Peyer's patch (tissue), 4 donors: ENCODE measurements at regions not wholly inside any gene's neighbourhood (a gene's known extent, or its start where the extent isn't known, plus 50 kb on each side); places are given as distances from the start of the nearest gene placed in this dataset.
A peak's percentile ranks its signal among the peaks of the same experiment; 100 is the strongest.

Source experiments
- POLR2A ChIP-seq, 2 donors: fragments of 450-650 bp; IDR thresholded peaks; one replicate each; pipeline ENCODE4 v1.5.1; 2017; ENCODE audit warnings: antibody characterized with exemption in 2 of 2, mild to moderate bottlenecking in 2 of 2, moderate library complexity in 2 of 2
- TF ChIP-seq, protein P1 (sequence below), 6 experiments: fragments of 450-650 bp in 4 of 6; fragments of 200-600 bp in 2 of 6; sonication (generic) in 1 of 6; IDR thresholded peaks; one replicate each; pipeline ENCODE4 v1.5.1; 2017 to 2019; ENCODE audit warnings: antibody characterized with exemption in 6 of 6, mild to moderate bottlenecking in 3 of 6, moderate library complexity in 1 of 6

DNA sequence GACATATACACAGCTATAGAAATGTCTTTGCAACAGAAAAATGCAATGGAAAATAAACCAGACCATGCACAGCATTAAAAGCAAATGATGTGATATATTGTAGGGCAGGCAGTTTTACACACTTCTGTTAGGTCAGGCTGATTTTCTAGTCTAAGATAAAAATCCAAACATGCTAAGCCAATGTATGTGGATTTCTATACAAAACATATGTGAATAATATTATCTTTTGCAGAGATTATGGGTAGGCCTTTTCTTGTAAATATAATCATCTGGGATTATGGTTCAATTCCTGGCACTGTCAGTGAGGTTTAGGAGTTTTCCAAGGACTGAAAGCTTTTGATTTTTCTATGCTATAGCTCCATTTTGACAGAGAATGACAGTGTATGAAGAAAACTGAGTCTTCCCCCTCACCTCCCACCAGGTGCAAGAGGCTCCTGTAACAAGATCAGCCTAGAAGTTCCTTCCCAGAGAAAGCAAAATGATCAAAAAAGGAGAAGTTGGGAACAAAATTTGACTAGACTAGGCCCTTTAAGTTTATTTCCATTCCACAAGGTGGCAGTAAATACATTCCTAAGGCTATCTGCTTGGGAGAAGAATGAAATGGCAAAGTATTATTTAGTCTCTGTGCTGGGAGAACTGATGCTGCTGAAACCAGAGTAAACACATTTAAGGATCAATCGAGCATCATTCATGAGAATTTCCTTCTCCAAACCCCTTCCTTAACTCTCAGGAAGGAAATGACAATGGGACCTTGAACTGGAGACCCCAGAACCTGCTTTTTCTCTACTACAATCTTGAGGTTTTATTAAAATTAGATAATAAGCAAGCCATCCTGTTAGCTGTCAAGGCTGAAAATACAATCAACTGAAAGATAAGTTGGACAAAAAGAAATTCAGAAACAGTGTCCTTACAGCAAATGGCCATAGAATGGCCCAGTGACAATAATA, 133.0 kb upstream of the TUT7 start:
- TF ChIP-seq, protein P1, sequence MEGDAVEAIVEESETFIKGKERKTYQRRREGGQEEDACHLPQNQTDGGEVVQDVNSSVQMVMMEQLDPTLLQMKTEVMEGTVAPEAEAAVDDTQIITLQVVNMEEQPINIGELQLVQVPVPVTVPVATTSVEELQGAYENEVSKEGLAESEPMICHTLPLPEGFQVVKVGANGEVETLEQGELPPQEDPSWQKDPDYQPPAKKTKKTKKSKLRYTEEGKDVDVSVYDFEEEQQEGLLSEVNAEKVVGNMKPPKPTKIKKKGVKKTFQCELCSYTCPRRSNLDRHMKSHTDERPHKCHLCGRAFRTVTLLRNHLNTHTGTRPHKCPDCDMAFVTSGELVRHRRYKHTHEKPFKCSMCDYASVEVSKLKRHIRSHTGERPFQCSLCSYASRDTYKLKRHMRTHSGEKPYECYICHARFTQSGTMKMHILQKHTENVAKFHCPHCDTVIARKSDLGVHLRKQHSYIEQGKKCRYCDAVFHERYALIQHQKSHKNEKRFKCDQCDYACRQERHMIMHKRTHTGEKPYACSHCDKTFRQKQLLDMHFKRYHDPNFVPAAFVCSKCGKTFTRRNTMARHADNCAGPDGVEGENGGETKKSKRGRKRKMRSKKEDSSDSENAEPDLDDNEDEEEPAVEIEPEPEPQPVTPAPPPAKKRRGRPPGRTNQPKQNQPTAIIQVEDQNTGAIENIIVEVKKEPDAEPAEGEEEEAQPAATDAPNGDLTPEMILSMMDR (IDR thresholded peaks at IDR 0.05), result peak in 4 of 6 experiments; percentile 37 to 48 (median 42)
- TF ChIP-seq POLR2A (IDR thresholded peaks at IDR 0.05), result no peak
